GM10248 (cell line): ENCODE measurements at regions not wholly inside any gene's neighbourhood (a gene's known extent, or its start where the extent isn't known, plus 50 kb on each side); places are given as distances from the start of the nearest gene placed in this dataset.

Experiments used
- CTCF ChIA-PET: fragments of 300-600 bp; sonication (Branson Sonifier 250); formaldehyde crosslinking; extraction: SDS; loops from one replicate; lab custom pipeline; 2021; ENCODE audit warnings: antibody characterized with exemption; lab: Yijun Ruan, JAX
- POLR2A ChIA-PET: fragments of 350-650 bp; sonication (Branson Sonifier 250); formaldehyde crosslinking; extraction: SDS; loops from one replicate; lab custom pipeline; 2020; ENCODE audit warnings: antibody characterized with exemption; lab: Yijun Ruan, JAX
- DNase-seq: peaks from one replicate; pipeline ENCODE4 v3.0.0; 2012; ENCODE audit errors: extremely low spot score
- TF ChIP-seq, protein P1 (sequence below): IDR thresholded peaks from 2 replicates; pipeline ENCODE4 v1.5.1; 2012; ENCODE audit warnings: mild to moderate bottlenecking, low read depth; ENCODE audit errors: extremely low read depth, missing control alignments, control extremely low read depth

DNA sequence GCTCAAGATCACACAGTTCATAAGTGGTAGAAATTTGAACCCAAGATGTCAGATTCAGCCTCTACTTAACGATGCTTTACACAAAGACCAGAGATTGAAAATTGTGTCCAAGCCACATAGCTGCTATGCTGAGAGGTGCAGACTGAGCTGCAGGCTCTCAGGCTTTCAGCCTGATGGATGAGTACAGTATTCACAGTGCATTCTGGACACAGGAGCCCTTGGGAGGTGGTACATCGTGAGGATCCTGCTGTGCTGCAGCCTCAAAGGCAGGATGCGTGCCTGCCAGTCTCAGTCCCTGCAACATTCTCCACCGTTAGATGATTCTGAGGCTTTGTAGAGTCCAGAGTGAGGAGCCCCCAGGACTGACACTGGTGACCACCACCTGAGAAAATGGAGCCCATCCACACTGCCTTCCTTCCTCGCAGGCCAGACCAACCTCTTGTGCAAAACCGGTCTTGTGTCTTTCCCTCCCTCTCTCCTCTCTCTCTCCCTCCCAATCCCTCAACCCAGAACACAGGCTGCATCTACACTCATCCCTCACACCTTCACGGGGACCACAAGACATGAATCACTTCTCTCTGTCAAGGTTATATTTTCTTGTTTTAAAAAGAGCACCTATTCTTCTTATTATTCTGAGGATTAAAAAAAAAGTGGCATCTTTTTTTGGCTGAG lies 203.4 kb upstream of the ZNF507 start:
- TF ChIP-seq, protein P1, sequence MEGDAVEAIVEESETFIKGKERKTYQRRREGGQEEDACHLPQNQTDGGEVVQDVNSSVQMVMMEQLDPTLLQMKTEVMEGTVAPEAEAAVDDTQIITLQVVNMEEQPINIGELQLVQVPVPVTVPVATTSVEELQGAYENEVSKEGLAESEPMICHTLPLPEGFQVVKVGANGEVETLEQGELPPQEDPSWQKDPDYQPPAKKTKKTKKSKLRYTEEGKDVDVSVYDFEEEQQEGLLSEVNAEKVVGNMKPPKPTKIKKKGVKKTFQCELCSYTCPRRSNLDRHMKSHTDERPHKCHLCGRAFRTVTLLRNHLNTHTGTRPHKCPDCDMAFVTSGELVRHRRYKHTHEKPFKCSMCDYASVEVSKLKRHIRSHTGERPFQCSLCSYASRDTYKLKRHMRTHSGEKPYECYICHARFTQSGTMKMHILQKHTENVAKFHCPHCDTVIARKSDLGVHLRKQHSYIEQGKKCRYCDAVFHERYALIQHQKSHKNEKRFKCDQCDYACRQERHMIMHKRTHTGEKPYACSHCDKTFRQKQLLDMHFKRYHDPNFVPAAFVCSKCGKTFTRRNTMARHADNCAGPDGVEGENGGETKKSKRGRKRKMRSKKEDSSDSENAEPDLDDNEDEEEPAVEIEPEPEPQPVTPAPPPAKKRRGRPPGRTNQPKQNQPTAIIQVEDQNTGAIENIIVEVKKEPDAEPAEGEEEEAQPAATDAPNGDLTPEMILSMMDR, result no peak
- CTCF ChIA-PET, result no interaction called here
- POLR2A ChIA-PET, result no interaction called here
- DNase-seq, result no peak

DNA sequence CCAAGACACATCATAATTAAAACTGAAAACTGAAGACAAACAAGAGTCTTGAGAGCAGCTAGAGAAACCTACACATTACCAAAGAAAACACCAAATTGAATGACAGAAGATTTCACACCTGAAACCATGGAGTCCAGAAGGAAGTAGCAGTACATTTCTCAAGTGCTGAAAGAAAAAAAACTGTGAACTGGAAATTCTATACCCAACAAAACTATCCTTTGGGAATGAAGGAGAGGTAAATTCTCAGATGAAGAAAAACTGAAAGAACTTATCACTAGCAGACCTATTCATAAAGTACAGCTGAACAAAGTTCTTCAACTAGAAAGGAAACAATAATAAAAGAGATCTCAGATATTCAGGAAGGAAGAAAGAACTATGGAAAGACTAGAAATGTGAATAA lies 198.7 kb upstream of the ZNF507 start:
- TF ChIP-seq, protein P1, result no peak
- ChIA-PET POLR2A (no interaction called here), CTCF (no interaction called here)
- no peak for DNase-seq

DNA sequence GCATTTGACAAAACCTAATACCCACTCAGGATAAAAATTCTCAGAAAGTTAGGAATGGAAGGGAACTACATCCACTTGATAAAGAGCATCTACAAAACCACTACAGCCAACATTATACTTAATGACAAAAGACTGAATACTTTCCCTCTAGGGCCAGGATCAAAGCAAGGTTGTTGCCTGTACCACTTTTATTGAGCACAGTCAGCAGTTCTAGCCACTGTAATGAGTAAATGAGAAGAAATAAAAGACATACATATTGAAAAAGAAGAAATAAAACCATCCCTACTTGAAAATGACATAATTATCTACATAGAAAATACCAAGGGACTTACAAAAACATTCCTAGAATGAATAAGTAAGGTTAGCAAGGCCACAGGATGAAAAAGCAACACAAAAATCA lies 194.8 kb upstream of the ZNF507 start:
- no peak for DNase-seq
- POLR2A ChIA-PET, result no interaction called here
- CTCF ChIA-PET, result no interaction called here
- TF ChIP-seq, protein P1, result no peak

DNA sequence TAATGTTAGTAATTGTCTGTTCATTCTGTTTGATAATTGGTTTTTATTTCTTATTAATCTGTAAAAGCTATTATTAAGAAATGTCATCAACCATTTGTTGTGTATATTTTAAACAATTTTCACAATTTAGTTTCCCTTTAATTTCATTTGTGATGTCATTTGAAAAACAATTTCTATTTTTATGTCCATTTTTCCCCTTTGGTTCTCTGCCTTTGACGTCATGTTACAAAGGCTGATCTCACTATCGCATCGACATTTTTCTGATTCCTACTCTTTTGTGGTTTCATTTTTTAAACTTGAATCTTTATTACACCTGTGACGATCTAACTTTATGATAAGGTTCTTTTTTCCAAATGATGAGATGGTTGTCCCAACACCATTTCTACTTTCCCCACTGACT lies 191.0 kb upstream of the ZNF507 start:
- TF ChIP-seq, protein P1, result no peak
- ChIA-PET POLR2A (no interaction called here), CTCF (no interaction called here)
- no peak for DNase-seq

DNA sequence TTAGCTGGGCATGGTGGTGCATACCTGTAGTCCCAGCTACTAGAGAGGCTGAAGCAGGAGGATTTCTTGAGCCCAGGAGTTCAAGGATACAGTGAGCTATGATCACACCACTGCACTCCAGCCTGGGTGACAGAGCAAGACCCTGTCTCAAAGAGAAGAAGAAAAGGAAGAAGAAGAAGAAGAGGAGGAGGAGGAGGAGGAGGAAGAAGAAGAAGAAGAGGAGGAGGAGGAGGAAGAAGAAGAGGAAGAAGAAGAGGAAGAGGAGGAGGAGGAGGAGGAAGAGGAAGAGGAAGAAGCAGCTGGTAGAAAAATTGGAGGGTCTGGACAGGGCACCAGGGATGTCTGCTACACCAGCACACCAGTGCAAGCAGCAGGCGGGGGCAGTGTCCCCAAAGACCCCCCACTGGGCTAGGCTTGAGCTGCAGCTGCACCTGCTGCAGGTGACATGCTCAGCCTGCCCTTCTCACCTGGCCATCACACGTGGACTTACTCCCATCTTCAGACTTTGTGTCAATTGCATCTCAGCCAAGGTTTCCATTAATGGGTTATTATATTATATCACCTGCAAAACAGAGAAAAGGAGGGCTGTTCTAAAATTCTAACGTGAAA lies 180.9 kb upstream of the ZNF507 start:
- POLR2A ChIA-PET, result no interaction called here
- TF ChIP-seq, protein P1, result no peak
- DNase-seq, result no peak

DNA sequence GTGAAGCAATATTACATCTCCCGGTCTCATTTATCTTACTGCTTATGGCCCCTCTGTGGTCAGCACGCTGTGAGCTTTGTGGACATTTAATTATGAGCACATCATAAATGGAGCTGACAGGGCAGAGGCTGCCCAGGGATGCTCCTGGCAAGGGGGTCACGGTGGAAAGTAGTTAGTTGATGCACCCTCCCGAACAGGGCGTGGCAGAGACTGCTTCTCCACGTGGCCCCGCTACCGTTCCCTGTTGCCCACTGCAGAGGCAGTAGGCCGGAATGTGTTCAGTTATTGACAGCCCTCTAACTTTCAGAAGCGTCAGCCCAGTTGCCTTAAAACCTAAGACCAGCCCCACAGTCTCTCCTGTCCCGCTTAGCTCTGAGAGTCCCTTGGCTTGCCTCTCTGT lies 180.3 kb upstream of the ZNF507 start:
- CTCF ChIA-PET, result no interaction called here
- POLR2A ChIA-PET, result no interaction called here
- DNase-seq, result no peak
- TF ChIP-seq, protein P1, result no peak

More for the DNA sequence above, 180.9 kb upstream of the ZNF507 start:
- CTCF ChIA-PET, result no interaction called here
